GM19328 (cell line): ENCODE measurements at regions not wholly inside any gene's neighbourhood (a gene's known extent, or its start where the extent isn't known, plus 50 kb on each side); places are given as distances from the start of the nearest gene placed in this dataset.

Experiments
- ATAC-seq: cut with Tn5 transposase; IDR thresholded peaks from one replicate; pipeline ENCODE4 v1.9.1; 2021; ENCODE audit warnings: mild to moderate bottlenecking, moderate library complexity; ENCODE audit not compliant: unreplicated experiment

DNA sequence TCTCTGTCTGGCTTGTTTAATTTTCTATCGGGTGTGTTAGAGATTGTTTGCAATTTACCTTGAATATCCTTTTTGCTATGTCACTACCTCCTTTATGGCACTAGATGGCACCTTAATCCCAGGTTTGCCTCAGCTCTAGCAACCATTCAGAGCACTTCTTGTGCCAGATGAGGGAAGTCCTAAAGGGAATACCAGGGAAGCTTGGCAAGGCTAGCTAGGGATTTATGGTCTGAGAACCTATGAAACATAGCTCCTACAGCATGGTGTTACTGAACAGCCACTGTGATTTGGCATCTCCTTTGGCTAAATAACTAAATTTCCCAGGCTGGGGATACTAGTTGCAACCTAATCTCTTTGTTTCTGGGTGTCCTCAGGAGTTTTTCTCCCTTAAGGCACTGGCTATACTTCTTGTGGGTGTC is 69.0 kb upstream of the VOPP1 start:
- peak; percentile 73 for ATAC-seq

DNA sequence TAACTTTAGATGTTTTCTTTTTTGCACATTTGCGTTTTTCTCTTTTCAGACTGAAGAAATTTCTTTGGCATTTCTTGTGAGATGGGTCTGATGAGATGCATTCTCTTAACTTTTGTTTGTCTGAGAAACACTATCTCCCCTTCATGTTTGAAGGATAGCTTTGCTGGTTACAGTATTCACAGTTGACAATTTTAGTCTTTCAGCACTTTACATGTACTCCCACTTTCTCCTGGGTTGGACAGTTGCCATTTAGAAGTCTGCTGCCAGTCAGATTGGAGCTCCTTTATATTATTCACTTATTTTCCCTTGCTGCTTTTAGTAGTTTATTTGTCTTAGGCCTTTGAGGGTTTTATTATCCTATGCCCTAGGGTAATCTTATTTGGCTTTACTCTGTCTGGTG is 67.3 kb upstream of the VOPP1 start:
- ATAC-seq: no peak

DNA sequence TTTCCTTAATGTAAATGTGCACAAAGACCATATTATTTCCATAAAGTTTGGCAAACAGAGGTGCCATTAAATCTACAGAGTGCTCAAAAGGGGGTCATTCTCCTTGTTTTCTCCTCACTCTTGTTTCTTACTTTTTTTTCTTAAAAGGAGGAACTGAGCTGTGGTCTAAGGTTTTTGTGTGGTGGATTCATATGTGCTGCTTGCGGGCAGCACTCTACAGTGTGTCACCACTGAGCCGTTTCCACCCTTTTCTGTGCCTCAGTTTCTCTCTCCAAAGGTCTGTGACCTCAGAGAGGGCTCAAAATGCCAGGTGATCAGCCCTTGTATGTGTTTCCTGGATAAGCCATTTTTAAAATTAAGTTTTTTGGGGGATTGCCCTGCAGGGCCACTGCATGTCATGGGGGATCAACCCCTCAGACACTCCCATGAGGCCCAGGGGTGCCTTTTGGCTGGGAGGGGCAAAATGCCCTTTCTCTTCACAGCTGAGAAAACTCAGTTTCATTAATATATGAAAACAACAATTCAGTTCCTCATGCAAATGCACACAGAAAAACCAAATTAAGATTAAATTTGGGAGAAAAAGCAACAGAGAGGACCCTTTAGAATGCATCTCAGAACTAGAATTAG is 56.9 kb upstream of the VOPP1 start:
- ATAC-seq: no peak

DNA sequence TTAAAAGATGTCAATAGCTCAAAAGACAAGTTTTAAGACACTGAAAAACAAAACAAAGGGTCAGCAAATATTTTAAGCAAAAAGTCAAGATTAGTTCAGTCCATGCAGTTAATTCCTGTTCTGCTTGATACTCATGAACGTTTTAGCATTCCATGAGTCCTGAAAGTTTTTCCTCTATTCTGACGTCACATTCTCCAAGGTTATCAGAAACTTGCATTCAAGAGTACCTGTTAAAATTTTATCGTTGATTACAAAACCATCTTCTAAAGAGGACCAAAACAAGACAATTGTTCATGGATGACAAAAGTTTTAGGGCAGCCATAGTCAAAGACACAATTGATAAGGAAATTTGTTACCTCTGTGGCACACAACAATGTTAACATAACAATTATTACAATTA is 52.5 kb upstream of the VOPP1 start:
- ATAC-seq: no peak

DNA sequence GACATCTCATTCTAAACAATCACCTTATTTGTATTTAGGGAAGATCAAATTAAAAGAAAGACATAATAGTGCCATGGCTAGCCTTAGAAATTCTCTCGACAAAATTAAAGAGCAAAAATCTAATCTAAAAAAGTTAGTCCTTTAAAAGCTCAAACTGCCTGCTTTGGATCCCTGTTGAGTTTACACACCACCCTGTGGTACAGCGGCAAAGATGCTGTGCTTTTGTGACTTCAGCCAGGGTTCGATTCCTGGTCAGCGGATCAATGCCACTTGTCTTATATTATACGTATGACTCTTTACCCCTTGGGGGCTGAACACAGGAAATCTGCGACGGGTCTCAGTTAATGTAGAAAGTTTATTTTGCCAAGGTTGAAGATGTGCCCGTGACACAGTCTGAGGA is 51.3 kb upstream of the VOPP1 start:
- no peak for ATAC-seq

DNA sequence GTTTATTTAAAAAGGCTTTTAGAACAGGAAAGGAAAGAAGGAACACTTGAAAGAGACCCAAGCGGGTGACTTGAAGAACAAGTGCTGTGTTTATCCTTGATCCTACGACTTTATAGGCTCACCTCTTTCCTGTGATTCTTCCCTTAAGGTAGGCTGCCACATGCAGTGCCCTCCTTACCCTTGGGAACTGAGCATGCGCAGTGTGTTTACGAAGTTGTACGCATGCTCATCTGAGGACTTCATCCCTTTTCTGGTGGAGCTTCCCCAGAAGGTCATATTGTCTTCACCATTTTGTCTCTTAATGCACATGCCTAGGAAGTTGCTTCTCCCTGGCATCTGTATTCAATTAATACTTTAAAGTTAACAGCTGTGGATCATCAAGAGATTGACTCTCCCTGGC is 49.9 kb upstream of the VOPP1 start:
- ATAC-seq: no peak
